ENCODE measurements at regions not wholly inside any gene's neighbourhood (a gene's known extent, or its start where the extent isn't known, plus 50 kb on each side); places are given as distances from the start of the nearest gene placed in this dataset.

- no peaks in the 10 kb centered on the region for H3K9me3 Mint-ChIP-seq (ENCODE audit: unreplicated experiment)
- intact Hi-C loops (cut with micrococcal nuclease; ENCODE audit: unreplicated experiment) = no loop called here
- CTCF ChIA-PET = no interaction called here
- DNase-seq = no peak
- H3K27ac Mint-ChIP-seq (ENCODE audit: unreplicated experiment) = no peak overlapping the region
- H3K27me3 Mint-ChIP-seq (ENCODE audit: insufficient read depth, unreplicated experiment) = no peaks in the 10 kb centered on the region
- Histone ChIP-seq H3K27me3 (replicated peaks; ENCODE audit: control insufficient read depth, insufficient read depth, low read length) (no peaks in the 10 kb centered on the region), H3K4me3 (ENCODE audit: low read depth, low read length) (no peak overlapping the region), H3K9me3 (no peaks in the 10 kb centered on the region), H3K4me1 (no peaks in the 10 kb centered on the region), H3K36me3 (ENCODE audit: control insufficient read depth, insufficient read depth, low read length) (no peaks in the 10 kb centered on the region)
- H3K4me1 Mint-ChIP-seq (ENCODE audit: low read depth, unreplicated experiment) = no peaks in the 10 kb centered on the region
- POLR2A ChIA-PET = no interaction called here
- no TSS peak for BruUV-seq (replicated peaks)
- no peaks in the 10 kb centered on the region for H3K36me3 Mint-ChIP-seq (ENCODE audit: insufficient read depth, unreplicated experiment)
- TF ChIP-seq, protein P1, sequence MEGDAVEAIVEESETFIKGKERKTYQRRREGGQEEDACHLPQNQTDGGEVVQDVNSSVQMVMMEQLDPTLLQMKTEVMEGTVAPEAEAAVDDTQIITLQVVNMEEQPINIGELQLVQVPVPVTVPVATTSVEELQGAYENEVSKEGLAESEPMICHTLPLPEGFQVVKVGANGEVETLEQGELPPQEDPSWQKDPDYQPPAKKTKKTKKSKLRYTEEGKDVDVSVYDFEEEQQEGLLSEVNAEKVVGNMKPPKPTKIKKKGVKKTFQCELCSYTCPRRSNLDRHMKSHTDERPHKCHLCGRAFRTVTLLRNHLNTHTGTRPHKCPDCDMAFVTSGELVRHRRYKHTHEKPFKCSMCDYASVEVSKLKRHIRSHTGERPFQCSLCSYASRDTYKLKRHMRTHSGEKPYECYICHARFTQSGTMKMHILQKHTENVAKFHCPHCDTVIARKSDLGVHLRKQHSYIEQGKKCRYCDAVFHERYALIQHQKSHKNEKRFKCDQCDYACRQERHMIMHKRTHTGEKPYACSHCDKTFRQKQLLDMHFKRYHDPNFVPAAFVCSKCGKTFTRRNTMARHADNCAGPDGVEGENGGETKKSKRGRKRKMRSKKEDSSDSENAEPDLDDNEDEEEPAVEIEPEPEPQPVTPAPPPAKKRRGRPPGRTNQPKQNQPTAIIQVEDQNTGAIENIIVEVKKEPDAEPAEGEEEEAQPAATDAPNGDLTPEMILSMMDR (IDR thresholded peaks at IDR 0.05; ENCODE audit: insufficient read depth in 1 of 2, low read depth in 1 of 2, low read length in 1 of 2, severe bottlenecking in 1 of 2, unreplicated experiment in 1 of 2) = peak in 1 of 2 experiments; percentile 11
- no peak overlapping the region for H3K4me3 Mint-ChIP-seq (ENCODE audit: unreplicated experiment)
Observed at GRCh38 chr2:57552885-57553284, 493.7 kb upstream of the VRK2 start.

DNA sequence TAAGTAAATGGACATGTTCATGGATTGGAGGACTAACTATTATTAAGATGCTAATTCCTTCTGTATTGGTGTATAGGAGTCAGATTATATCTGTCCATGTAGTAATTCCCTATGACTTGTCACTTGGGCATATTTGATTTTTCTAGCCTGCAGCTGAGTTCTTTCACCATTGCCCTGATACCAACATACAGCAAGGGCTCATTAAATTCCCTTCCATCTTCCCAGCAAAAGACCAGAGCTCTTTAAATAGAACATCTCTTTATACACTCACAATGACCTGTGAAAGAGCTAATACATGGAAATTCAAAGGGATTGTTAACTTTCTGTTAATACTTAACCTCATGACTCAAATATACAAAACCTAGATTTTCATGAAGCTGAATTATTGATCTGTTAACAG, 492.3 kb upstream of the VRK2 start:
- Histone ChIP-seq H3K4me1 (no peaks in the 10 kb centered on the region), H3K9me3 (no peaks in the 10 kb centered on the region), H3K4me3 (ENCODE audit: low read depth, low read length) (no peak overlapping the region), H3K27me3 (replicated peaks; ENCODE audit: control insufficient read depth, insufficient read depth, low read length) (no peaks in the 10 kb centered on the region), H3K36me3 (ENCODE audit: control insufficient read depth, insufficient read depth, low read length) (no peaks in the 10 kb centered on the region)
- POLR2A ChIA-PET = no interaction called here
- no peak for DNase-seq
- CTCF ChIA-PET = no interaction called here
- H3K27ac Mint-ChIP-seq (ENCODE audit: unreplicated experiment) = no peak overlapping the region
- no TSS peak for BruUV-seq (replicated peaks)
- no peaks in the 10 kb centered on the region for H3K9me3 Mint-ChIP-seq (ENCODE audit: unreplicated experiment)
- H3K4me1 Mint-ChIP-seq (ENCODE audit: low read depth, unreplicated experiment) = no peaks in the 10 kb centered on the region
- H3K4me3 Mint-ChIP-seq (ENCODE audit: unreplicated experiment) = no peak overlapping the region
- no peaks in the 10 kb centered on the region for H3K36me3 Mint-ChIP-seq (ENCODE audit: insufficient read depth, unreplicated experiment)
- H3K27me3 Mint-ChIP-seq (ENCODE audit: insufficient read depth, unreplicated experiment) = no peaks in the 10 kb centered on the region
- intact Hi-C loops (cut with micrococcal nuclease; ENCODE audit: unreplicated experiment) = no loop called here
- TF ChIP-seq, protein P1 (IDR thresholded peaks at IDR 0.05; ENCODE audit: insufficient read depth in 1 of 2, low read depth in 1 of 2, low read length in 1 of 2, severe bottlenecking in 1 of 2, unreplicated experiment in 1 of 2) = no peak

DNA sequence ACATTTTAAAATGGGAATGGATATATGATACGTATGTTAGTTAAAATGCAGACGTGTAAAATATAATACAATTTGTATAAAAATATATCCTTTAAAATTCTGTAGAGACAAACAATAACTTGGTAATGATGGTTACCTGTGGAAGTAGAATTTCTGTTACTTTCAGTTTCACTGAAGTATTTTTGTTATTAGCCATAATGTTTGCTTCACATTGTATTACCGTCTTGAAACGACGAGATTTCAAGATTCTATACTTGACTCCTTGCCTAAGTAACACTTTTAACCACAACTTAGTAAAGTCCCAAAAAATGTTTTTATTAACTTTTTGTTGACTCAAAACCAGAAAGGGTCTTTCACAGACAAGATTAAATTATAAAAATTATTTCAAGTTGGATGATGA, 488.3 kb upstream of the VRK2 start:
- CTCF ChIA-PET = no interaction called here
- no peak overlapping the region for H3K4me3 Mint-ChIP-seq (ENCODE audit: unreplicated experiment)
- POLR2A ChIA-PET = no interaction called here
- H3K27me3 ChIP-seq (replicated peaks; ENCODE audit: control insufficient read depth, insufficient read depth, low read length) = no peaks in the 10 kb centered on the region
- intact Hi-C loops (cut with micrococcal nuclease; ENCODE audit: unreplicated experiment) = no loop called here
- no peaks in the 10 kb centered on the region for H3K27me3 Mint-ChIP-seq (ENCODE audit: insufficient read depth, unreplicated experiment)
- no TSS peak for BruUV-seq (replicated peaks)
- no peaks in the 10 kb centered on the region for H3K4me1 ChIP-seq
- no peaks in the 10 kb centered on the region for H3K9me3 ChIP-seq
- no peak overlapping the region for H3K4me3 ChIP-seq (ENCODE audit: low read depth, low read length)
- H3K36me3 Mint-ChIP-seq (ENCODE audit: insufficient read depth, unreplicated experiment) = no peaks in the 10 kb centered on the region
- TF ChIP-seq, protein P1 (IDR thresholded peaks at IDR 0.05; ENCODE audit: insufficient read depth in 1 of 2, low read depth in 1 of 2, low read length in 1 of 2, severe bottlenecking in 1 of 2, unreplicated experiment in 1 of 2) = no peak
- H3K36me3 ChIP-seq (ENCODE audit: control insufficient read depth, insufficient read depth, low read length) = no peaks in the 10 kb centered on the region
- no peak for DNase-seq
- H3K27ac Mint-ChIP-seq (ENCODE audit: unreplicated experiment) = no peak overlapping the region
- no peaks in the 10 kb centered on the region for H3K9me3 Mint-ChIP-seq (ENCODE audit: unreplicated experiment)
- H3K4me1 Mint-ChIP-seq (ENCODE audit: low read depth, unreplicated experiment) = no peaks in the 10 kb centered on the region

All from Caco-2 (cell line).